Gastroesophageal sphincter (tissue), 3 donors: ENCODE measurements at regions not wholly inside any gene's neighbourhood (a gene's known extent, or its start where the extent isn't known, plus 50 kb on each side); places are given as distances from the start of the nearest gene placed in this dataset.

Source experiments
- EP300 ChIP-seq: sonication (generic); formaldehyde crosslinking; IDR thresholded peaks from one replicate; pipeline ENCODE4 v1.6.1; 2017; ENCODE audit warnings: antibody characterized with exemption, mild to moderate bottlenecking
- POLR2A ChIP-seq, 2 donors: fragments of 450-650 bp; IDR thresholded peaks; one replicate each; pipeline ENCODE4 v1.6.1; 2017; ENCODE audit warnings: antibody characterized with exemption in 2 of 2, mild to moderate bottlenecking in 2 of 2, moderate library complexity in 1 of 2
- TF ChIP-seq, protein P1 (sequence below), 4 experiments: fragments of 200-600 bp in 2 of 4; fragments of 450-650 bp in 2 of 4; sonication (generic) in 1 of 4; IDR thresholded peaks; one replicate each; pipeline ENCODE4 v1.5.1; 2017 to 2019; ENCODE audit warnings: antibody characterized with exemption in 4 of 4, mild to moderate bottlenecking in 2 of 4, moderate library complexity in 2 of 4

GRCh38 chr5:2499917-2500316 lies 251.6 kb downstream of the IRX2 start:
- TF ChIP-seq, protein P1, sequence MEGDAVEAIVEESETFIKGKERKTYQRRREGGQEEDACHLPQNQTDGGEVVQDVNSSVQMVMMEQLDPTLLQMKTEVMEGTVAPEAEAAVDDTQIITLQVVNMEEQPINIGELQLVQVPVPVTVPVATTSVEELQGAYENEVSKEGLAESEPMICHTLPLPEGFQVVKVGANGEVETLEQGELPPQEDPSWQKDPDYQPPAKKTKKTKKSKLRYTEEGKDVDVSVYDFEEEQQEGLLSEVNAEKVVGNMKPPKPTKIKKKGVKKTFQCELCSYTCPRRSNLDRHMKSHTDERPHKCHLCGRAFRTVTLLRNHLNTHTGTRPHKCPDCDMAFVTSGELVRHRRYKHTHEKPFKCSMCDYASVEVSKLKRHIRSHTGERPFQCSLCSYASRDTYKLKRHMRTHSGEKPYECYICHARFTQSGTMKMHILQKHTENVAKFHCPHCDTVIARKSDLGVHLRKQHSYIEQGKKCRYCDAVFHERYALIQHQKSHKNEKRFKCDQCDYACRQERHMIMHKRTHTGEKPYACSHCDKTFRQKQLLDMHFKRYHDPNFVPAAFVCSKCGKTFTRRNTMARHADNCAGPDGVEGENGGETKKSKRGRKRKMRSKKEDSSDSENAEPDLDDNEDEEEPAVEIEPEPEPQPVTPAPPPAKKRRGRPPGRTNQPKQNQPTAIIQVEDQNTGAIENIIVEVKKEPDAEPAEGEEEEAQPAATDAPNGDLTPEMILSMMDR (IDR thresholded peaks at IDR 0.05) = no peak
- TF ChIP-seq POLR2A (IDR thresholded peaks at IDR 0.05) (no peak), EP300 (no peak)
